Mesenchymal stem cell (in vitro differentiated cells and primary cell): ENCODE measurements at regions not wholly inside any gene's neighbourhood (a gene's known extent, or its start where the extent isn't known, plus 50 kb on each side); places are given as distances from the start of the nearest gene placed in this dataset.

Source experiments
- DNase-seq: peaks from one replicate; pipeline ENCODE4 v3.0.0-alpha.2; 2013
- H2AFZ ChIP-seq: one replicate; pipeline ENCODE4 v1.6.1; 2013; ENCODE audit warnings: low read depth, mild to moderate bottlenecking, control low read depth, inconsistent platforms, low read length, moderate library complexity
- H2AK5ac ChIP-seq: 2 replicates; pipeline ENCODE4 v1.6.1; 2013; ENCODE audit warnings: low read length, moderate library complexity, mild to moderate bottlenecking, inconsistent platforms; ENCODE audit not compliant: severe bottlenecking
- H2BK120ac ChIP-seq: one replicate; pipeline ENCODE4 v1.6.1; 2013; ENCODE audit warnings: low read depth, mild to moderate bottlenecking, inconsistent platforms, low read length, moderate library complexity
- H2BK12ac ChIP-seq, 2 experiments: one replicate each; pipeline ENCODE4 v1.6.1; 2013; ENCODE audit warnings: inconsistent platforms in 2 of 2, low read length in 2 of 2, mild to moderate bottlenecking in 2 of 2, moderate library complexity in 2 of 2, control low read depth in 1 of 2
- H2BK15ac ChIP-seq: one replicate; pipeline ENCODE4 v1.6.1; 2013; ENCODE audit warnings: mild to moderate bottlenecking, low read depth, inconsistent platforms; ENCODE audit not compliant: poor library complexity, severe bottlenecking
- H2BK5ac ChIP-seq: 2 replicates; pipeline ENCODE4 v1.6.1; 2013; ENCODE audit warnings: low read depth, mild to moderate bottlenecking, low read length, control low read depth, inconsistent platforms; ENCODE audit not compliant: poor library complexity, severe bottlenecking
- H3K14ac ChIP-seq, 2 experiments: one replicate each; pipeline ENCODE4 v1.6.1; 2013; ENCODE audit warnings: inconsistent platforms in 2 of 2, low read length in 2 of 2, control low read depth in 1 of 2, mild to moderate bottlenecking in 1 of 2, moderate library complexity in 1 of 2
- H3K18ac ChIP-seq, 2 experiments: one replicate each; pipeline ENCODE4 v1.6.1; 2013; ENCODE audit warnings: inconsistent platforms in 2 of 2, low read length in 2 of 2, control low read depth in 1 of 2, low read depth in 1 of 2, mild to moderate bottlenecking in 1 of 2
- H3K23ac ChIP-seq, 2 experiments: one replicate each; pipeline ENCODE4 v1.6.1; 2013; ENCODE audit warnings: inconsistent platforms in 2 of 2, low read length in 2 of 2, mild to moderate bottlenecking in 2 of 2, moderate library complexity in 2 of 2, control low read depth in 1 of 2
- H3K27ac ChIP-seq: 2 replicates; pipeline ENCODE4 v1.5.1; 2013; ENCODE audit warnings: mild to moderate bottlenecking, moderate library complexity, low read length, control low read depth, inconsistent platforms; ENCODE audit not compliant: poor library complexity, severe bottlenecking
- H3K27me3 ChIP-seq, 2 experiments: 2 replicates each; pipeline versions ENCODE4 v1.6.1 to v1.7.0; 2013; ENCODE audit warnings: low read length in 2 of 2, mild to moderate bottlenecking in 2 of 2, moderate library complexity in 2 of 2, control low read depth in 1 of 2, inconsistent platforms in 1 of 2; ENCODE audit not compliant: control insufficient read depth in 1 of 2, insufficient read depth in 1 of 2
- H3K36me3 ChIP-seq, 2 experiments: 2 replicates each; pipeline versions ENCODE4 v1.6.1 to v1.7.0; 2013; ENCODE audit warnings: low read length in 2 of 2, control low read depth in 1 of 2, inconsistent platforms in 1 of 2, low read depth in 1 of 2, mild to moderate bottlenecking in 1 of 2; ENCODE audit not compliant: insufficient read depth in 2 of 2, control insufficient read depth in 1 of 2
- H3K4ac ChIP-seq, 2 experiments: one replicate each; pipeline ENCODE4 v1.6.1; 2013; ENCODE audit warnings: inconsistent platforms in 2 of 2, low read length in 2 of 2, mild to moderate bottlenecking in 2 of 2, moderate library complexity in 2 of 2, control low read depth in 1 of 2, low read depth in 1 of 2
- H3K4me1 ChIP-seq: 2 replicates; pipeline ENCODE4 v1.6.1; 2013; ENCODE audit warnings: low read depth, low read length, control low read depth; ENCODE audit not compliant: control insufficient read depth, insufficient read depth
- H3K4me2 ChIP-seq: 2 replicates; pipeline ENCODE4 v1.6.1; 2013; ENCODE audit warnings: low read length, mild to moderate bottlenecking, inconsistent platforms; ENCODE audit not compliant: poor library complexity, severe bottlenecking
- H3K4me3 ChIP-seq, 2 experiments: 2 replicates each; pipeline versions ENCODE4 v1.5.1 to v1.7.0; 2013; ENCODE audit warnings: low read length in 2 of 2, mild to moderate bottlenecking in 2 of 2, control low read depth in 1 of 2, low read depth in 1 of 2; ENCODE audit not compliant: insufficient read depth in 1 of 2
- H3K79me1 ChIP-seq: replicated peaks from 2 replicates; pipeline ENCODE4 v1.6.1; 2013; ENCODE audit warnings: mild to moderate bottlenecking, control low read depth, low read length, inconsistent platforms; ENCODE audit not compliant: poor library complexity, severe bottlenecking
- H3K9ac ChIP-seq: 2 replicates; pipeline ENCODE4 v1.7.0; 2013; ENCODE audit warnings: mild to moderate bottlenecking, low read length, moderate library complexity
- H3K9me3 ChIP-seq: 2 replicates; pipeline ENCODE4 v1.7.0; 2013; ENCODE audit warnings: mild to moderate bottlenecking, low read length; ENCODE audit not compliant: control insufficient read depth
- H4K8ac ChIP-seq: one replicate; pipeline ENCODE4 v1.6.1; 2013; ENCODE audit warnings: inconsistent platforms, mild to moderate bottlenecking, low read length, moderate library complexity
- H4K91ac ChIP-seq: one replicate; pipeline ENCODE4 v1.6.1; 2013; ENCODE audit warnings: mild to moderate bottlenecking, low read length, inconsistent platforms
- WGBS: methylation state at CpG from one replicate; pipeline ENCODE4 v1.1.7; 2013; ENCODE audit warnings: mixed read lengths; 5-methylcytosine and 5-hydroxymethylcytosine counted together

DNA sequence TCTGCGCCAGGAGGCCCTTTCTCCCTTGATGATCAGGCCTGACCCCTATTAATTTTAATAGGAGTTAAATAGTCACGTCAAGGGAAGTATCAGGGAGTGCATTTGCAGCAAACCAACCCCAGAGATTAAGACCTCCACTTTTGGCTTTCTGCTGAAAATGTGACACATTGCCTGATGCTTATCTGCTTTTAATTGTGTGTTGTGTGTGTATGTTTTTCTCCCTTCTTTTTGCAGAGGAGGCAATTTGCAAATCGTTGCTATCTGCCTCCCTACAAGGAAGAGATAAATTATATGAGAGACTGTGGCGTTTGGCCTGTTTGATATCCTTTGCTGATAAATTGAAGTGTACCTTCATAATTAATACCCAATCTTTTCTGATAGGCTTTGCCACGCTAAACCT is 822.9 kb downstream of the VRK1 start:
- WGBS: 10% methylated on average over 2 of the region's 5 CpGs
- no peak overlapping the region for H3K4ac ChIP-seq
- H3K18ac ChIP-seq: no peak overlapping the region
- no peak overlapping the region for H3K14ac ChIP-seq
- H4K8ac ChIP-seq: no peak overlapping the region
- H2BK5ac ChIP-seq: no peak overlapping the region
- H3K9me3 ChIP-seq: peaks cover 9% of the 10 kb centered on the region
- DNase-seq: no peak
- no peak overlapping the region for H2BK120ac ChIP-seq
- no peaks in the 10 kb centered on the region for H3K79me1 ChIP-seq
- no peak overlapping the region for H3K9ac ChIP-seq
- no peak overlapping the region for H2BK15ac ChIP-seq
- no peak overlapping the region for H3K27ac ChIP-seq
- no peak overlapping the region for H2AFZ ChIP-seq
- no peak overlapping the region for H3K4me3 ChIP-seq
- H3K23ac ChIP-seq: no peak overlapping the region
- H3K4me1 ChIP-seq: no peaks in the 10 kb centered on the region
- no peak overlapping the region for H2BK12ac ChIP-seq
- no peak overlapping the region for H2AK5ac ChIP-seq
- no peak overlapping the region for H4K91ac ChIP-seq
- H3K27me3 ChIP-seq: no peaks in the 10 kb centered on the region
- H3K36me3 ChIP-seq: no peaks in the 10 kb centered on the region
- H3K4me2 ChIP-seq: no peak overlapping the region

DNA sequence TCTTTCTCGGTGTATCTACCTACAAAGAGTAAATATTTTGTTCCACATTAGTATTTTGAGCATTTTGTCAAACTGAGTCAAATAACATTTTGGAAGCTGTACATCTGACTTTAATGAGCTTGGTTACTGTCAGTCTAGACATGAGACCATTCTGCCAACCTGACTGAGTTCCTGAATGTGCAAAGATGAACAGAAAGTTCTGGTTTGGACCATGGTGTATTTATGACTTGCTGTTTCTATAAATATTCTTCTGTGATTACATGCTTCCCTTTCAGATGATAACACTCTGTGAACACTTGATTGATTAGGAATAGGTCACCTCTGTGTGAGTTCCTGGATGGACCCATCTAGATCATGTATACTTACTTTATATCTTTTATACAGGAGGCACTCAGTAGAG is 827.8 kb downstream of the VRK1 start:
- H3K9me3 ChIP-seq: no peaks in the 10 kb centered on the region
- no peak overlapping the region for H2BK5ac ChIP-seq
- H2BK120ac ChIP-seq: no peak overlapping the region
- H2AFZ ChIP-seq: no peak overlapping the region
- no peaks in the 10 kb centered on the region for H3K27me3 ChIP-seq
- H2AK5ac ChIP-seq: no peak overlapping the region
- no peak for DNase-seq
- no peak overlapping the region for H4K91ac ChIP-seq
- no peak overlapping the region for H3K14ac ChIP-seq
- no peaks in the 10 kb centered on the region for H3K36me3 ChIP-seq
- no peak overlapping the region for H3K27ac ChIP-seq
- WGBS: no CpG with 5 or more reads among the region's 1 CpG
- no peak overlapping the region for H4K8ac ChIP-seq
- H3K4ac ChIP-seq: no peak overlapping the region
- no peak overlapping the region for H3K23ac ChIP-seq
- no peak overlapping the region for H3K4me3 ChIP-seq
- H2BK12ac ChIP-seq: no peak overlapping the region
- no peak overlapping the region for H3K4me2 ChIP-seq
- H3K18ac ChIP-seq: no peak overlapping the region
- H2BK15ac ChIP-seq: no peak overlapping the region
- H3K9ac ChIP-seq: no peak overlapping the region
- no peaks in the 10 kb centered on the region for H3K79me1 ChIP-seq
- no peaks in the 10 kb centered on the region for H3K4me1 ChIP-seq

DNA sequence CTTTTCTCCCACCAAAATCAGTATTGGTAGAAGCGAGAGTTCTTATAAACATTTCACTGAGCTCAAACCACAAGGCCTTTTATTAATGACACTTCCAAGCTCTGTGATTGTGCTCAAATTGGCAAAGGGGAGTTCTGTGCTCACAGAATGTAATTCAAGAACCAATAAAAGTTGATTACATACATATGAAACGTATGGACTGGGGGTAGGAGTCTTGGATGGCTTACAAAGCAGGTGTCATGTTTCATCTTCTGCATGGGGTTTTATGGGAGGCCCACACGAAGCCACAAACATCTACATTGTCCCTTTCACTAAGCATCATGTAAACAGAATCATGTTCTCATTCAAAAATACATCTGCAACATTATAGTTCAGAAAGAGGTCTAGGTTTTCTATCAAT is 828.3 kb downstream of the VRK1 start:
- H3K4me1 ChIP-seq: no peaks in the 10 kb centered on the region
- H3K4me3 ChIP-seq: no peak overlapping the region
- H3K27me3 ChIP-seq: no peaks in the 10 kb centered on the region
- DNase-seq: no peak
- H3K9me3 ChIP-seq: no peaks in the 10 kb centered on the region
- H3K79me1 ChIP-seq: no peaks in the 10 kb centered on the region
- no peak overlapping the region for H3K4me2 ChIP-seq
- H3K36me3 ChIP-seq: no peaks in the 10 kb centered on the region
- no CpG with 5 or more reads among the region's 3 CpGs for WGBS
- H2BK120ac ChIP-seq: no peak overlapping the region
- H2BK15ac ChIP-seq: no peak overlapping the region
- no peak overlapping the region for H3K23ac ChIP-seq
- no peak overlapping the region for H2AK5ac ChIP-seq
- no peak overlapping the region for H3K14ac ChIP-seq
- H4K91ac ChIP-seq: no peak overlapping the region
- no peak overlapping the region for H3K4ac ChIP-seq
- H3K9ac ChIP-seq: no peak overlapping the region
- no peak overlapping the region for H3K18ac ChIP-seq
- no peak overlapping the region for H2BK12ac ChIP-seq
- H2AFZ ChIP-seq: no peak overlapping the region
- no peak overlapping the region for H4K8ac ChIP-seq
- H3K27ac ChIP-seq: no peak overlapping the region
- no peak overlapping the region for H2BK5ac ChIP-seq

DNA sequence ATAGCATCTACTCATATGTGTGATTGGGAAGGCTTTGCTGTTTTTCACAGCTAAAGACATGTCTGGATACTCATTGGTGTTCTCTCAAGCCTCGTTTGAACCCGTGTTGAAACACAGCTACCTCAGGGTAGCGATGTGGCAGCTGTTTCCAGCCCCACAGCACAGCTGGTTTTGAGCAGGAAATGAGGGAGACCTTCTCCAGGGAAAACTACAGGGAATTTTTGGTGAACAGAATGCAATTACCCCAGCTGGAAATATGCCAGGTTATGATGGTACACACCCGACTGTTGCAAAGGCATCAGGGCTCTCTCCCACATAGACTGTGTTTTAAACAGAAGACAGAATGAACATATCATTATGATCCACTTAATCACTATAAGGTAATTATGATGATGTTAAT is 828.9 kb downstream of the VRK1 start:
- H3K27me3 ChIP-seq: no peaks in the 10 kb centered on the region

More for the DNA sequence above, 828.9 kb downstream of the VRK1 start:
- Histone ChIP-seq H4K91ac (no peak overlapping the region), H3K23ac (no peak overlapping the region), H3K4me2 (no peak overlapping the region), H3K9ac (no peak overlapping the region), H3K4me1 (no peaks in the 10 kb centered on the region), H3K36me3 (no peaks in the 10 kb centered on the region), H2BK120ac (no peak overlapping the region), H3K27ac (no peak overlapping the region), H3K4me3 (no peak overlapping the region), H2BK15ac (no peak overlapping the region), H3K79me1 (no peaks in the 10 kb centered on the region), H3K14ac (no peak overlapping the region), H3K4ac (no peak overlapping the region), H2BK5ac (no peak overlapping the region), H2AK5ac (no peak overlapping the region), H3K9me3 (no peaks in the 10 kb centered on the region), H4K8ac (no peak overlapping the region), H3K18ac (no peak overlapping the region), H2AFZ (no peak overlapping the region), H2BK12ac (no peak overlapping the region)
- 55% methylated on average over 3 of the region's 4 CpGs for WGBS
- DNase-seq: no peak
